Ammon's horn (tissue), 1 donor: ENCODE measurements at regions not wholly inside any gene's neighbourhood (a gene's known extent, or its start where the extent isn't known, plus 50 kb on each side); places are given as distances from the start of the nearest gene placed in this dataset.
A peak's percentile ranks its signal among the peaks of the same experiment; 100 is the strongest.
"Not testable (repeated sequence)": the region's sequence is repeated elsewhere in the genome, so short reads cannot be mapped to it uniquely, and the experiment has no call there.

Experiments used
- DNase-seq: peaks from one replicate; pipeline ENCODE4 v3.0.0-alpha.2; 2016; ENCODE audit warnings: low spot score

- DNase-seq = not testable (repeated sequence)
Measured at GRCh38 chr1:85520826-85521820, 56.2 kb upstream of the DDAH1 start.

DNA sequence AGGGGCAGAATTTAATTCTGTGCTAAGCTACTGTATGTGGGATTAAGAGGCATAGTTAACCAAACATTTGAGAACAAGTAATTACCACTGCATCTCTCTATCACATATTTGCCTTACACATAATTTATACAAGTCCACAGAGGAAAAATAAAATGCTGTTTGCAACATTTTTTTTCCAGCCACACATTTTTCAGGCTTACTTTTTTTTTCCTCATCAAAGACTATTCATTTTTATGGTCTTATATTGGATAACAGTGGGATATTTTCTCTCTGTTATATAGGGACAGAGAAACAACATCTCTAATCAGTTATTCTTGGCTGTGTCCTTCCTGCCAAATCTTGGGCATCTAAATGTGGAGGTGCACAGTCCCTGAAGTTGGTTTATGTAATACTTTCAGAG is 57.5 kb upstream of the DDAH1 start:
- DNase-seq = not testable (repeated sequence)

- not testable (repeated sequence) for DNase-seq
Measured at GRCh38 chr1:85523061-85523460, 57.5 kb upstream of the CCN1 start.

DNA sequence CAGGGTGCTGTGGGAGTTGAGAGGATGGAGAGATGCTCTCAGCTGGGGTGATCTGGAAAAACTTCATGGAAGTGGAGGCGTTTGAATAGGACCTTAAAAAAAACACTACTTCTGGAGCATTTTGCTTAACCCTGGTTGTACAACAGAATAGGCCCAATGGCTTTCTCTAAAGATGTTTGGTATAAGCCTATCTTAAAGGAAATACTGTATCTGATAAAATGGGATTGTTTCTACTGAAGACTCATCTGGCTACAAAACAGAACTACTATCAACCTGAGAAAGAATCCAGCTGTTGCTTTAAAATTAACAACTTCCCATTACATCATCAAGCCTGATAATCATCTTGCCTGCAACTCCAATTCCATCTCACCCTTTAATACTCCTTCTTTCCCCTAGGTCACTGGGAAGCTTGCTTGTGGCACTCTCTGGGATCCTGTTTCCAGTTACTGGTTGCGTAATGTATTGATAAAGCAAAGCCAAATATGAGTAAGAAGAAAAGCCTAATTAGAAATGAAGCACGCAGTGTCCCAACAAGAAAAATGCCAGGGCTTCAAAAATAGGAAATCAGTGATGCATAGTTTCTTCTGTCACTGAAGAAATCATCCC is 56.2 kb upstream of the CCN1 start:
- not testable (repeated sequence) for DNase-seq

DNA sequence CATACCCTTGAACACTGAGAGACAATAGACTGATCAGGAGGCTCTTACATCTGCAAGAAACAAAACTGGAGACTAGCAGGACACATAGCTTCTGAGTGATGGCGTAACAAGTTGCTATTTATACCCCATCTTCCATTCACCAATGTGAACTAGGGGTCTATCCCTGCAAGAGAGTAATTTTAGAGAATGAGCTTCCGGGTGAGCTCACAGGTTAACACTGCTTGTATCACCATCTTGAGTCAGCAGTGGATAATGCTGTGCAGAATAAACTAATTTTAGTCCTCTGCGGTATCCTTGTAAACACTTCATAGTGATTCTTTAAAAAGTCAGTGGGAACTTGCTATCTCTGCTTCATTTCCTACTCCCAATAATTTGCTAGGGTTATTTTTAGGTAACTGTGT is 55.0 kb upstream of the CCN1 start:
- not testable (repeated sequence) for DNase-seq

DNA sequence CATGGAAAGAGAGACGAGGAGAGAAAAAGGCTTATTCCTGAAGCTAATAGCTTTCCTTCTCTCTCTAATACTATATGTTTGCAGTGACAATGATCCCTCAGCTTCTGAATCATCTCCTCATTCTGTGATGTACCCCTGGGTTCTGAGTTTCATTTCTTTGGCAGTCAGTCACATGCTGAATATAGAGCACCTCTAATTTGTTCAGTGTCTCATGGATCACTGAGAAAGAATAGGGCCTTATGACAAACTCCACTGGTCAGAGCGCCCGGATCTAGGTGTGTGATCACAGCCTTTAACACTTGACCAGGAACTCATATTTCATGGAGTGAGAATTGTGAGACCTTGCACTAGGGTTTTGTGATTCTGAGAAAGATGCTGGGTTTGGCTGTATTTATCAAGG is 54.3 kb upstream of the CCN1 start:
- DNase-seq = not testable (repeated sequence)

- peak; percentile 69 for DNase-seq
Measured at GRCh38 chr1:85527145-85527544, 53.4 kb upstream of the CCN1 start.
